SK-N-MC (cell line): ENCODE measurements at regions not wholly inside any gene's neighbourhood (a gene's known extent, or its start where the extent isn't known, plus 50 kb on each side); places are given as distances from the start of the nearest gene placed in this dataset.

Experiments
- EZH2 ChIP-seq: fragments of 200-600 bp; sonication (generic); IDR thresholded peaks from one replicate; pipeline ENCODE4 v1.6.1; 2017; ENCODE audit warnings: antibody characterized with exemption
- POLR2AphosphoS5 ChIP-seq: IDR thresholded peaks from 2 replicates; pipeline ENCODE4 v1.6.1; 2012; ENCODE audit warnings: mild to moderate bottlenecking, low read depth, low read length, borderline replicate concordance

- TF ChIP-seq EZH2 (no peak), POLR2AphosphoS5 (no peak)
Observed at GRCh38 chr15:95972812-95973211, 357.7 kb upstream of the NR2F2 start.
